Heart right ventricle (tissue), 16 donors: ENCODE measurements at regions not wholly inside any gene's neighbourhood (a gene's known extent, or its start where the extent isn't known, plus 50 kb on each side); places are given as distances from the start of the nearest gene placed in this dataset.
"Not testable (repeated sequence)": the region's sequence is repeated elsewhere in the genome, so short reads cannot be mapped to it uniquely, and the experiment has no call there.

ENCODE experiments used
- ATAC-seq, 8 donors: fragments of 200-7000 bp; cut with Tn5 transposase; one replicate each; pipeline ENCODE4 v1.9.1; 2020; ENCODE audit warnings: mild to moderate bottlenecking in 8 of 8, moderate library complexity in 8 of 8, moderate number of reproducible peaks in 1 of 8
- DNase-seq, 2 donors: peaks; one replicate each; pipeline ENCODE4 v3.0.0-alpha.2; 2020
- H3K27ac ChIP-seq, 10 donors: fragments of 200-600 bp; sonication (generic) in 2 of 10; one replicate each; pipeline versions ENCODE4 v1.5.0 to v1.8.0; 2020 to 2022; ENCODE audit warnings: mild to moderate bottlenecking in 3 of 10
- H3K27me3 ChIP-seq, 7 donors: fragments of 200-600 bp; one replicate each; pipeline ENCODE4 v1.8.0; 2021 to 2022; ENCODE audit warnings: mild to moderate bottlenecking in 2 of 7
- H3K36me3 ChIP-seq, 9 donors: fragments of 200-600 bp; sonication (generic) in 1 of 9; one replicate each; pipeline versions ENCODE4 v1.5.0 to v1.8.0; 2020 to 2022; ENCODE audit warnings: mild to moderate bottlenecking in 2 of 9
- H3K4me1 ChIP-seq, 9 donors: fragments of 200-600 bp; sonication (generic) in 1 of 9; one replicate each; pipeline versions ENCODE4 v1.5.0 to v1.8.0; 2020 to 2022; ENCODE audit warnings: mild to moderate bottlenecking in 4 of 9
- H3K4me3 ChIP-seq, 10 donors: fragments of 200-600 bp; sonication (generic) in 2 of 10; one replicate each; pipeline versions ENCODE4 v1.5.0 to v1.8.0; 2020 to 2022; ENCODE audit warnings: mild to moderate bottlenecking in 7 of 10, moderate library complexity in 2 of 10
- H3K9me3 ChIP-seq, 11 donors: fragments of 200-600 bp in 10 of 11; sonication (generic) in 2 of 11; one replicate each; pipeline versions ENCODE4 v1.5.0 to v1.8.0; 2013 to 2022; ENCODE audit warnings: mild to moderate bottlenecking in 2 of 11, control low read depth in 1 of 11, moderate library complexity in 1 of 11
- CTCF ChIP-seq, 9 donors: fragments of 200-600 bp; sonication (generic) in 2 of 9; IDR thresholded peaks; one replicate each; pipeline versions ENCODE4 v1.5.0 to v1.8.0; 2021 to 2022; ENCODE audit warnings: antibody characterized with exemption in 9 of 9, mild to moderate bottlenecking in 5 of 9, moderate library complexity in 1 of 9
- WGBS, 2 donors: extraction: QIAGEN DNeasy Blood & Tissue Kit; methylation state at CpG; one replicate each; pipeline ENCODE4 v1.1.7; 2013; ENCODE audit warnings: inconsistent platforms in 1 of 2; 5-methylcytosine and 5-hydroxymethylcytosine counted together
- intact Hi-C, 10 donors: fragments of 100-400 bp; cut with DNase I; formaldehyde crosslinking; loops; one replicate each; pipeline versions ENCODE4 v1.11.1 to v1.14.2; 2022
- donor health status: Arrhythmogenic right ventricular cardiomyopathy.
- donor health status: ischemic (EF 13 %, LVEDD 7.1; RV severe dilation, severe dysfunction).
- donor health status: healthy with polysubstance abuse.
- donor health status: DM: no; HTN: yes; CAD: no.
- donor health status: DM: no; HTN: no; CAD: no.
- donor health status: ischemic (EF 25% LVEDD 6.9; RV normal size, moderate dysfunction).
- donor health status: ischemic (EF 25% LVEDD 5.7; RV mildly dilated, moderate dysfunction).
- donor health status: healthy.
- donor health status: DM: yes; HTN: yes; CAD: no.
- donor health status: Ischemic cardiomyopathy.
- donor health status: ischemic (EF 35%, LVEDD 5.7; RV mildly dilated, moderate dysfunction).
- donor health status: nonischemic (EF 11% LVEDD 7.7; RV severe dilation, severe dysfunction).
- donor health status: DM: yes; HTN: yes; CAD: no.
- donor health status: PGD.
- donor health status: ischemic (EF 29% LVEDD 5.4; RV normal size, mild dysfunction).
- donor health status: nonischemic (EF 23%, LVEDD 6.1; RV moderate dilation, normal function).

- WGBS, 2 donors = 50 to 56% methylated on average over 4 of the region's 4 CpGs
- no peak overlapping the region for H3K27ac ChIP-seq
- no peaks in the 10 kb centered on the region for H3K4me1 ChIP-seq
- H3K27me3 ChIP-seq = peaks cover 0 to 24% (median 5%) of the 10 kb centered on the region in 7 donors
- no peak for DNase-seq
- TF ChIP-seq CTCF (IDR thresholded peaks at IDR 0.05) = no peak
- H3K36me3 ChIP-seq = no peaks in the 10 kb centered on the region
- no peak for ATAC-seq
- intact Hi-C loops = no loop called here
- H3K9me3 ChIP-seq = peaks cover 0 to 4% (median 0%) of the 10 kb centered on the region in 11 donors
- H3K4me3 ChIP-seq = no peak overlapping the region
These were observed 92.8 kb upstream of the FRMD1 start for GRCh38 chr6:168171673-168172353.

DNA sequence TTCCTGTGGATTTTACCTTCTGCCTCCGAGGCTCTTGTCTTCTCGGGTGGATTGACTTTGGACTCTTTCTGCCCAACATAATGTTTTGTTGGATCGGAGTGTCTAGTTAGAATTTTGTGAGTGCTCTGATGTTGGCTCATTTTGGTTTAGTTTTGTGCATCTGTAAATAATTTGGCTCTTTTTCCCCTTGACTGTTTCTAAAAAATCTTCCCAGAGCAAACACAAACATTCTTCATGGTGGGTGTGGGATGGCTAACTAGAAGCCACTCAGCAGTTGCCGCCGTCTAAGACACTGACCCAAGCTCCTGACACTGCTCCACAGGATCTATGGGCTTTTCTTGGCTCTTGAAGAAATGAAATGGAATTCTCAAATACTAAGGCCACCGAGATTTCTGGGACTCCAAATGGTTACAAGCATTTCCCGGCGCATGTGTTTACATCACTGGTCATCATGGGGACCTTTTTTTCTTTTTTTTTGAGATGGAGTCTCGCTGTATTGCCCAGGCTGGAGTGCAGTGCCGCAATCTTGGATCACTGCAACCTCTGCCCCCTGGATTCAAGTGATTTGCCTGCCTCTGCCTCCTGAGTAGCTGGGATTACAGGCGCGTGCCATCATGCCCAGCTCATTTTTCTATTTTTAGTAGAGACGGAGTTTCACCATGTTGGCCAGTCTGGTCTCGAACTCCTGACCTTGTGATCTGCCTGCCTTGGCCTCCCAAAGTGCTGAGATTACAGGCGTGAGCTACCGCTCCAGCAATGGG is 92.0 kb upstream of the FRMD1 start:
- whole genome bisulfite sequencing, 2 donors = 84 to 87% methylated on average over 16 of the region's 16 CpGs
- no peak overlapping the region for H3K4me3 ChIP-seq
- DNase-seq = no peak
- no peak for ATAC-seq
- no peak overlapping the region for H3K27ac ChIP-seq
- no peaks in the 10 kb centered on the region for H3K4me1 ChIP-seq
- intact Hi-C loops = no loop called here
- no peak for TF ChIP-seq CTCF (IDR thresholded peaks at IDR 0.05)
- H3K9me3 ChIP-seq = peaks cover 0 to 4% (median 0%) of the 10 kb centered on the region in 11 donors
- H3K27me3 ChIP-seq = peaks cover 0 to 24% (median 5%) of the 10 kb centered on the region in 7 donors
- H3K36me3 ChIP-seq = no peaks in the 10 kb centered on the region

DNA sequence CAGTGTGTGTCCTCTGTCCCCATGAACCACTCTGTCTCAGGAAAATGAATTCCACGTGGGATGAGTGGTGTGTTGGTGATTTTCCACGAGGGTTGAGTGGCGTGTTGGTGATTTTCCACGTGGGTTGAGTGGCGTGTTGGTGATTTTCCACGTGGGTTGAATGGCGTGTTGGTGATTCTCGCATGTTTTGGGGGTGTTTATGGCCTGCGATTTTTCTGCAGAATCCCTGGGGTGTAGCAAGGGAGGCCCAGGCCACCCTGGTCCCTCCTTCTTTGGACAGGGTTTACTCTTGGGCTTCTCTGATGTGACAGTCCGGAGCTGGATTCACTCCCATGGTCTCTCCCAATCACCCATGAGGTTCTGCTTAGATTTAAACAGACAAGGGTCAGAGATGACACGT is 90.6 kb upstream of the FRMD1 start:
- intact Hi-C loops = no loop called here
- H3K36me3 ChIP-seq = no peaks in the 10 kb centered on the region
- peaks cover 0 to 24% (median 8%) of the 10 kb centered on the region in 7 donors for H3K27me3 ChIP-seq
- no peaks in the 10 kb centered on the region for H3K4me1 ChIP-seq
- 92 to 95% methylated on average over 11 of the region's 11 CpGs for WGBS, 2 donors
- DNase-seq (no peak), ATAC-seq (no peak)
- H3K27ac ChIP-seq = no peak overlapping the region
- peaks cover 0 to 4% (median 0%) of the 10 kb centered on the region in 11 donors for H3K9me3 ChIP-seq
- H3K4me3 ChIP-seq = no peak overlapping the region
- no peak for TF ChIP-seq CTCF (IDR thresholded peaks at IDR 0.05)

DNA sequence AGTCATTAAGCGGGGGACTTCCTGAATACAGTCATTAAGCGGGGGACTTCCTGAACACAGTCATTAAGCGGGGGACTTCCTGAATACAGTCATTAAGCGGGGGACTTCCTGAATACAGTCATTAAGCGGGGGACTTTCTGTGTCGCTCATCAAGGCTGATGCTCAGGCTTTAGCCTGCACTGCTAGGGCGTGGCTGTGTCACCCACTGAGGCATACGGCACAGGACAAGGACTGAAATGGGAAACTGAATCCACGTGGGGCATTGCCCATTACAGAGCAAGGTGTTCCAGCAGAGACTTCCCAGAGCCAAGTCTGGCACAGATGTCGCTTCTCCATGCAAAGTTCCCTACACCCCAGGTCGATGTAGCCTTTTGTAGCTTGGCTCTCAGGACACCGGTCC is 89.9 kb upstream of the FRMD1 start:
- peaks cover 0 to 26% (median 8%) of the 10 kb centered on the region in 7 donors for H3K27me3 ChIP-seq
- 68 to 70% methylated on average over 9 to 10 of the region's 12 CpGs for WGBS, 2 donors
- H3K9me3 ChIP-seq, H3K4me3 ChIP-seq, H3K27ac ChIP-seq, H3K4me1 ChIP-seq, ATAC-seq, H3K36me3 ChIP-seq, DNase-seq, intact Hi-C loops: not testable (repeated sequence)

- 83 to 94% methylated on average over 9 to 10 of the region's 13 CpGs for WGBS, 2 donors
- DNase-seq, H3K4me3 ChIP-seq, H3K9me3 ChIP-seq, intact Hi-C loops, H3K4me1 ChIP-seq, H3K36me3 ChIP-seq, ATAC-seq, H3K27ac ChIP-seq: not testable (repeated sequence)
- peaks cover 0 to 33% (median 8%) of the 10 kb centered on the region in 7 donors for H3K27me3 ChIP-seq
These were observed 89.3 kb upstream of the FRMD1 start for GRCh38 chr6:168168330-168168729.
